K562 (cell line): ENCODE measurements at regions not wholly inside any gene's neighbourhood (a gene's known extent, or its start where the extent isn't known, plus 50 kb on each side); places are given as distances from the start of the nearest gene placed in this dataset.

Experiments used
- ATAC-seq: fragments of 200-7000 bp; cut with Tn5 transposase; 3 replicates; pipeline ENCODE4 v1.9.1; 2020; ENCODE audit warnings: moderate library complexity
- BruUV-seq: library from RNA; stranded (reverse); fragments of 400-500 nt; replicated peaks from 2 replicates; lab custom pipeline; 2021; lab: Mats Ljungman, UMichigan
- CTCF ChIA-PET: fragments of 300-600 bp; formaldehyde crosslinking; extraction: SDS; loops from one replicate; lab custom pipeline; 2021; ENCODE audit warnings: low intra/inter-chr PET ratio; lab: Yijun Ruan, JAX
- POLR2A ChIA-PET: fragments of 300-600, 350-650 bp; sonication (Branson Sonifier 250); formaldehyde crosslinking; extraction: SDS; loops from one replicate; lab custom pipeline; 2021; ENCODE audit warnings: antibody characterized with exemption, inconsistent platforms; lab: Yijun Ruan, JAX
- DNase-seq, 4 experiments: peaks; one replicate each; pipeline versions ENCODE4 v3.0.0 to v3.0.0-alpha.2; 2011 to 2018; ENCODE audit warnings: low spot score in 3 of 4, mixed read lengths in 3 of 4; ENCODE audit errors: extremely low read depth in 1 of 4
- FAIRE-seq: peaks from 2 replicates; lab custom pipeline; 2011; peaks lifted over from hg19 to GRCh38; lab: Jason Lieb, UNC
- H2AFZ ChIP-seq: 2 replicates; pipeline ENCODE4 v1.6.0; 2011; ENCODE audit warnings: low read depth, low read length, control low read depth, inconsistent platforms
- H3K27ac ChIP-seq: fragments of 200-600 bp; 3 replicates; pipeline ENCODE4 v1.8.0; 2011; ENCODE audit warnings: low read depth, mild to moderate bottlenecking, control low read depth, inconsistent platforms, low read length, moderate library complexity, mixed read lengths; ENCODE audit errors: extremely low read depth
- H3K27me3 ChIP-seq, 2 experiments: fragments of 300-600 bp in 1 of 2; 2 replicates in 1 of 2; 3 replicates in 1 of 2; pipeline versions ENCODE4 v1.6.0 to v1.8.0; 2011; ENCODE audit warnings: inconsistent platforms in 2 of 2, low read length in 2 of 2, mild to moderate bottlenecking in 1 of 2, mixed read lengths in 1 of 2, moderate library complexity in 1 of 2; ENCODE audit not compliant: control insufficient read depth in 2 of 2, insufficient read depth in 2 of 2
- H3K36me3 ChIP-seq: fragments of 300-600 bp; 3 replicates; pipeline ENCODE4 v1.8.0; 2011; ENCODE audit warnings: mild to moderate bottlenecking, low read length, inconsistent platforms; ENCODE audit not compliant: control insufficient read depth, insufficient read depth
- H3K4me1 ChIP-seq, 2 experiments: fragments of 200-600 bp in 1 of 2; replicated peaks in 1 of 2; 2 replicates in 1 of 2; 3 replicates in 1 of 2; pipeline versions ENCODE4 v1.5.1 to v1.8.0; 2011; ENCODE audit warnings: inconsistent platforms in 2 of 2, low read length in 2 of 2, mild to moderate bottlenecking in 1 of 2, mixed read lengths in 1 of 2, moderate library complexity in 1 of 2; ENCODE audit not compliant: control insufficient read depth in 2 of 2, insufficient read depth in 2 of 2
- H3K4me2 ChIP-seq: 2 replicates; pipeline ENCODE4 v1.6.1; 2011; ENCODE audit warnings: low read length, control low read depth, inconsistent platforms, mixed read lengths; ENCODE audit not compliant: insufficient read depth
- H3K4me3 ChIP-seq: fragments of 200-600 bp; sonication (generic), shearing (Covaris generic); 2 replicates; pipeline ENCODE4 v1.5.1; 2016; ENCODE audit warnings: control low read depth, inconsistent platforms
- H3K79me2 ChIP-seq: fragments of 200-600 bp; 3 replicates; pipeline ENCODE4 v1.8.0; 2011; ENCODE audit warnings: low read length, inconsistent platforms; ENCODE audit not compliant: control insufficient read depth, insufficient read depth
- H3K9ac ChIP-seq, 2 experiments: 2 replicates each; pipeline versions ENCODE4 v1.6.0 to v1.6.1; 2011; ENCODE audit warnings: low read depth in 2 of 2, low read length in 2 of 2, control low read depth in 1 of 2, inconsistent platforms in 1 of 2, mild to moderate bottlenecking in 1 of 2, mixed read lengths in 1 of 2; ENCODE audit not compliant: insufficient read depth in 1 of 2
- H3K9me1 ChIP-seq: one replicate; pipeline ENCODE4 v1.6.0; 2011; ENCODE audit warnings: inconsistent platforms, mild to moderate bottlenecking, low read length, moderate library complexity; ENCODE audit not compliant: control insufficient read depth, insufficient read depth
- H3K9me3 ChIP-seq: replicated peaks from 2 replicates; pipeline ENCODE4 v1.5.1; 2011; ENCODE audit warnings: low read depth, low read length, inconsistent platforms; ENCODE audit not compliant: control insufficient read depth, insufficient read depth
- H4K20me1 ChIP-seq: replicated peaks from 2 replicates; pipeline ENCODE4 v1.6.1; 2011; ENCODE audit warnings: low read length, inconsistent platforms, mixed read lengths; ENCODE audit not compliant: control insufficient read depth, insufficient read depth
- CREM ChIP-seq: IDR thresholded peaks from 2 replicates; pipeline ENCODE4 v1.6.1; 2014; ENCODE audit warnings: antibody characterized with exemption, low read depth
- E2F3 ChIP-seq: fragments of 250-450 bp; sonication (Bioruptor Pico); IDR thresholded peaks from 2 replicates; pipeline ENCODE4 v1.4.0; 2020; ENCODE audit warnings: mild to moderate bottlenecking
- FOXJ2 ChIP-seq: fragments of 200-800 bp; sonication (Bioruptor generic); IDR thresholded peaks from 2 replicates; pipeline ENCODE4 v1.6.1; 2016; ENCODE audit warnings: missing genetic modification characterization, missing compliant biosample characterization
- IFI16 ChIP-seq: fragments of 250-450 bp; sonication (Bioruptor Pico); IDR thresholded peaks from 2 replicates; pipeline ENCODE4 v2.1.2; 2022; ENCODE audit warnings: mild to moderate bottlenecking, inconsistent platforms
- LEF1 ChIP-seq: fragments of 450-650 bp; IDR thresholded peaks from 2 replicates; pipeline ENCODE4 v1.6.1; 2016; ENCODE audit warnings: mild to moderate bottlenecking
- MEF2A ChIP-seq: IDR thresholded peaks from 2 replicates; pipeline ENCODE4 v1.6.1; 2011; ENCODE audit warnings: low read depth, mild to moderate bottlenecking, low read length, moderate library complexity; ENCODE audit not compliant: control insufficient read depth
- RBM15 ChIP-seq: fragments of 200-400 bp; formaldehyde crosslinking; IDR thresholded peaks from 2 replicates; pipeline ENCODE4 v1.6.1; 2018; ENCODE audit warnings: mild to moderate bottlenecking, low read length, moderate library complexity; ENCODE audit not compliant: insufficient read depth
- ZC3H11A ChIP-seq: IDR thresholded peaks from 2 replicates; pipeline ENCODE4 v1.6.1; 2012; ENCODE audit warnings: low read depth, low read length, improper control_type of control experiment
- ZNF431 ChIP-seq: sonication (generic); formaldehyde crosslinking; IDR thresholded peaks from 2 replicates; pipeline ENCODE4 v1.8.0; 2022; ENCODE audit warnings: mild to moderate bottlenecking, missing genetic modification reagents
- ZNF764 ChIP-seq: fragments of 250-450 bp; sonication (Bioruptor Pico); IDR thresholded peaks from 2 replicates; pipeline ENCODE4 v1.4.0; 2020; ENCODE audit warnings: low read depth, mild to moderate bottlenecking, moderate library complexity
- ZSCAN32 ChIP-seq: fragments of 450-650 bp; formaldehyde crosslinking; IDR thresholded peaks from 2 replicates; pipeline ENCODE4 v1.4.0; 2020; ENCODE audit warnings: mild to moderate bottlenecking, moderate library complexity
- WGBS: fragments of 100-300 bp; shearing (Covaris generic); methylation state at CpG from one replicate; pipeline ENCODE4 v1.1.6; 2016; ENCODE audit warnings: low coverage, mixed read lengths; ENCODE audit not compliant: insufficient coverage; ENCODE audit errors: missing lambda C conversion rate; 5-methylcytosine and 5-hydroxymethylcytosine counted together
- in situ Hi-C: fragments of 300-500 bp; cut with MboI; formaldehyde crosslinking; loops from 4 replicates; pipeline ENCODE4 v1.15.0; 2018; ENCODE audit warnings: inconsistent platforms, mixed read lengths
- intact Hi-C: fragments of 100-400 bp; cut with micrococcal nuclease; formaldehyde crosslinking; loops from 2 replicates; pipeline ENCODE4 v1.14.2; 2022

DNA sequence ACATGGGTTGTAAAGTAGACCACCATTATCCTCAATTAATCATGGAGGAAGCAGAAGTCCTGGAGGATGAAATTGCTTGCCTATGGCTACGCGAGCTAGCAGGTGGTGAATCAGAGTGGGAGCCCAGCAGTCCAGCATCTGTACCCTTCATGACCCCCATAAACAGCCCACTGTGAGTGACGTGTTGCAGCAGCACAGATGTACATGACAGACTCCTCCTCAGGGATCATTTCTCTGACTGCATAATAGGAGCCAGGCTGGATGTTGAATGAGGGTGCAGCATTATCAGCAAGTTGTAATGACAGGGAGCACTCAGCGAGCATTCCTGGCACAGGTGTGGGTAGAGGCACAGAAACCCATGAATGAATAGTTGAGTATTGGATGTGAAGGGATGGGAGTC is 339.3 kb downstream of the MYCN start:
- ChIA-PET POLR2A (interaction anchor here (1.0 kb wide), 1 partner anchor 10 kb away, joined by 3 read pairs; no protein-coding TSS in a partner anchor), CTCF (no interaction called here)
- Histone ChIP-seq H3K9me1 (no peaks in the 10 kb centered on the region), H3K9ac (no peak overlapping the region), H3K79me2 (no peaks in the 10 kb centered on the region), H3K27ac (no peak overlapping the region), H3K9me3 (no peaks in the 10 kb centered on the region), H3K36me3 (no peaks in the 10 kb centered on the region), H3K4me2 (no peak overlapping the region), H3K27me3 (peaks cover 0 to 7% of the 10 kb centered on the region in 2 experiments; a peak in 2 of 5 replicates), H4K20me1 (no peaks in the 10 kb centered on the region), H3K4me3 (no peak overlapping the region), H3K4me1 (no peaks in the 10 kb centered on the region), H2AFZ (no peak overlapping the region)
- no peak for ATAC-seq
- in situ Hi-C loops, result no loop called here
- DNase-seq, result no peak
- no TSS peak for BruUV-seq
- intact Hi-C loops, result loop anchor here (5.0 kb wide), 1 partner anchor 642 kb away; no protein-coding TSS in a partner anchor
- TF ChIP-seq ZC3H11A, result no peak
- no peak for TF ChIP-seq ZNF431 (CRISPR knock-in tag)
- no peak for TF ChIP-seq IFI16 (CRISPR knock-in tag)
- TF ChIP-seq CREM, result no peak
- no peak for TF ChIP-seq LEF1
- TF ChIP-seq MEF2A, result no peak
- TF ChIP-seq ZNF764 (CRISPR knock-in tag), result no peak
- TF ChIP-seq FOXJ2 (tag), result no peak
- TF ChIP-seq E2F3, result no peak
- TF ChIP-seq ZSCAN32 (CRISPR knock-in tag), result no peak
- TF ChIP-seq RBM15, result no peak
- 2% methylated on average over 4 of the region's 4 CpGs for WGBS
- FAIRE-seq, result no peak
